ENCODE measurements at regions not wholly inside any gene's neighbourhood (a gene's known extent, or its start where the extent isn't known, plus 50 kb on each side); places are given as distances from the start of the nearest gene placed in this dataset.

DNA sequence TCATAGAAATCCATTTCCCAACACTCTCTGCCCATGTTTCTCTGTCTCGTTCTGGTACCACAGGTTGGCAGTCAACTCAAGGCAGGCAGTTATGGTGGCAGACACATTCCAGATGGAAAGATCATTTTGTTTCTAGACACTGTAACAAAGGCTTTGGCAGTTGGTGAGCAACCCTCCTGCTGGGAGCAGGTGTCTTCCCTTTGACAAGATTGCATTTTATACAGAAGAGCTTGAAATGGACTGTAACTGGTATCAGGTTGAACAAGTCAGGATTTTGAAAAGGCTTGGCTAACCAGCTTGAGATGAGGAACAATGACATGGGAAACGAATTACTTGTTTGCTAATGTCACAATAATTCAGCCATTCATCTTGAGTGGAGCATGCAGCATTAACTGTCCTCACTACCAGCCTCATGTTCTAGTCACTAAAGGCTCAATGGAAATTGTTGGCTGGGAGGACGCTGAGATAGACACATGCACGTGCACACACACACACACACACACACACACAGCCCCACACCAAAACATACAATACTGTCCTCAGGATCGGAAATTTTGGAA is 170.0 kb downstream of the SEMA6D start:
- no peak for TF ChIP-seq EZH2 (IDR thresholded peaks at IDR 0.05)
- TF ChIP-seq, protein P1, sequence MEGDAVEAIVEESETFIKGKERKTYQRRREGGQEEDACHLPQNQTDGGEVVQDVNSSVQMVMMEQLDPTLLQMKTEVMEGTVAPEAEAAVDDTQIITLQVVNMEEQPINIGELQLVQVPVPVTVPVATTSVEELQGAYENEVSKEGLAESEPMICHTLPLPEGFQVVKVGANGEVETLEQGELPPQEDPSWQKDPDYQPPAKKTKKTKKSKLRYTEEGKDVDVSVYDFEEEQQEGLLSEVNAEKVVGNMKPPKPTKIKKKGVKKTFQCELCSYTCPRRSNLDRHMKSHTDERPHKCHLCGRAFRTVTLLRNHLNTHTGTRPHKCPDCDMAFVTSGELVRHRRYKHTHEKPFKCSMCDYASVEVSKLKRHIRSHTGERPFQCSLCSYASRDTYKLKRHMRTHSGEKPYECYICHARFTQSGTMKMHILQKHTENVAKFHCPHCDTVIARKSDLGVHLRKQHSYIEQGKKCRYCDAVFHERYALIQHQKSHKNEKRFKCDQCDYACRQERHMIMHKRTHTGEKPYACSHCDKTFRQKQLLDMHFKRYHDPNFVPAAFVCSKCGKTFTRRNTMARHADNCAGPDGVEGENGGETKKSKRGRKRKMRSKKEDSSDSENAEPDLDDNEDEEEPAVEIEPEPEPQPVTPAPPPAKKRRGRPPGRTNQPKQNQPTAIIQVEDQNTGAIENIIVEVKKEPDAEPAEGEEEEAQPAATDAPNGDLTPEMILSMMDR (IDR thresholded peaks at IDR 0.05) = no peak
- TF ChIP-seq EZH2phosphoT487 (IDR thresholded peaks at IDR 0.05) = no peak
